Testis (tissue), 2 donors: ENCODE measurements at regions not wholly inside any gene's neighbourhood (a gene's known extent, or its start where the extent isn't known, plus 50 kb on each side); places are given as distances from the start of the nearest gene placed in this dataset.

ENCODE experiments used
- POLR2A ChIP-seq: fragments of 450-650 bp; IDR thresholded peaks from one replicate; pipeline ENCODE4 v1.6.1; 2017; ENCODE audit warnings: antibody characterized with exemption, mild to moderate bottlenecking, moderate library complexity
- TF ChIP-seq, protein P1 (sequence below), 3 experiments: fragments of 450-650 bp in 2 of 3; fragments of 200-600 bp in 1 of 3; sonication (generic) in 1 of 3; IDR thresholded peaks; one replicate each; pipeline ENCODE4 v1.5.1; 2016 to 2019; ENCODE audit warnings: antibody characterized with exemption in 3 of 3, mild to moderate bottlenecking in 2 of 3, moderate library complexity in 1 of 3

DNA sequence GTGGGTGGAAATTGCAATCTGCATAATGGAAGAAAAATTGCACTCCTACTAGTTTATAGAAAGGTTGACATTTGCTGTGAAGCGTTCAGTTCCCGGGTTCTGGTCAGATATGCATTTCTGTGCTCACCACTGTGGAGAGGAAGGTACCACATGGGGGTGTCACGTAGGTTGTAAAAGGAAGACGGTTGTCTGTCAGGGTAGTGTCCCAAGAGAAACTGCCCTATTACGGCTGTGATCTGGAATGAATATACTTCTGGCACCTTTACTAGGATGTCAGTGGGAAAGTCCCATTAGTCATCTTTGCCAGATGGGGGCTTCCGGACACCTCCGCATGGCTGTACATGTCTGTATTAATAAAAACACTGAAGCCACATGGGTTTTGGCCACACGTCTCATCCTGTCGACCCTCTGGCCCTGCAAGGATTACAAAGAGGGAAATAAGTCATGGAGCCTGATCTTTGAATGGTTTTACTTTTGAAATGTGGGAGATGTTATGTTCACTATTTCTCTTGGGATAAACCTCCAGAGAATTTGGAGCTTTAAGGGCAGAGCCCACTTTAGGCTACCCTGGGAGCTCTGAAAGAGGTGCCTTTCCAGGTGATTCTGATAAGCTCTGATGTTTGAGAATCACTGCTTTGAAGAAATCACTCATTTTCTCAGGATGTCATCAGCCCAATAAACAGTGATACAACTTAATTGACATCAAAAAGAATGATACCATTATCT, 133.9 kb downstream of the AKAP11 start:
- TF ChIP-seq, protein P1, sequence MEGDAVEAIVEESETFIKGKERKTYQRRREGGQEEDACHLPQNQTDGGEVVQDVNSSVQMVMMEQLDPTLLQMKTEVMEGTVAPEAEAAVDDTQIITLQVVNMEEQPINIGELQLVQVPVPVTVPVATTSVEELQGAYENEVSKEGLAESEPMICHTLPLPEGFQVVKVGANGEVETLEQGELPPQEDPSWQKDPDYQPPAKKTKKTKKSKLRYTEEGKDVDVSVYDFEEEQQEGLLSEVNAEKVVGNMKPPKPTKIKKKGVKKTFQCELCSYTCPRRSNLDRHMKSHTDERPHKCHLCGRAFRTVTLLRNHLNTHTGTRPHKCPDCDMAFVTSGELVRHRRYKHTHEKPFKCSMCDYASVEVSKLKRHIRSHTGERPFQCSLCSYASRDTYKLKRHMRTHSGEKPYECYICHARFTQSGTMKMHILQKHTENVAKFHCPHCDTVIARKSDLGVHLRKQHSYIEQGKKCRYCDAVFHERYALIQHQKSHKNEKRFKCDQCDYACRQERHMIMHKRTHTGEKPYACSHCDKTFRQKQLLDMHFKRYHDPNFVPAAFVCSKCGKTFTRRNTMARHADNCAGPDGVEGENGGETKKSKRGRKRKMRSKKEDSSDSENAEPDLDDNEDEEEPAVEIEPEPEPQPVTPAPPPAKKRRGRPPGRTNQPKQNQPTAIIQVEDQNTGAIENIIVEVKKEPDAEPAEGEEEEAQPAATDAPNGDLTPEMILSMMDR (IDR thresholded peaks at IDR 0.05), result no peak
- TF ChIP-seq POLR2A, result no peak
